ENCODE measurements at regions not wholly inside any gene's neighbourhood (a gene's known extent, or its start where the extent isn't known, plus 50 kb on each side); places are given as distances from the start of the nearest gene placed in this dataset.
"Not testable (repeated sequence)": the region's sequence is repeated elsewhere in the genome, so short reads cannot be mapped to it uniquely, and the experiment has no call there.

DNA sequence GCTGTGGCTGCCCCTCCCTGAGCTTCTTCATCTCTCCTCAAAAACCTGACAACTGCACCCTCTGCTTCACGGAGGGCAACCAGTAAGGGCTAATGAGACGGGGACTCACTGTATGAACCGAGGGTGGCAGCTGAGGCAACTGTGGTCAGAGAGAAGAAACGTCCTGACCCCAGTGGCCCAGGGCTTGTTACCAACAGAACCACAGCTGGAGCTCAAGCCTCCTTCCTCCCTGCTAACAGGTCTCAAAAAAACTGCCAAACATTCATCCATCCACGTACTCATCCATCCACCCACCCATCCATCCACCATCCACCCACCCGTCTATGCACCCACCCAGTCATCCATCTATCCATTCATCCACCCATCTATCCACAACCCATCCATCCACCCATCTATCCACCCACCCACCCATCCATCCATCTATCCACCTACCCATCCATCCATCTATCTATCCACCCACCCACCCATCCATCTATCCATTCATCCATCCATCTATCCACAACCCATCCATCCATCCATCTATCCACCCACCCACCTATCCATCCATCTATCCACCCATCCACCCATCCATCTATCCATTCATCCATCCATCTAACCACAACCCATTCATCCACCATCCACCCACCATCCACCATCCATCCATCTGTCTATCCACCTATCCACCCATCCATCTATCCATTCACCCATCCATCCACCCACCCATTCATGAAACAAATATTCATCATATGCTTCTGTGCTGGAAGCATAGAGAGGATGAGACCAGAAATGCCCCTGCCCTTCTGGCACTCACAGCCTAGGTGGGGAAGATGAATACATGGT, 111.7 kb downstream of the PDGFA start:
- DNase-seq = no peak

GRCh38 chr7:408751-409311, 110.8 kb downstream of the PDGFA start:
- no peak for DNase-seq

GRCh38 chr7:409339-410281, 110.0 kb downstream of the PDGFA start:
- peak in 1 of 56 donors; percentile 18 for DNase-seq

- DNase-seq = no peak
Observed at GRCh38 chr7:410395-410910, 109.2 kb downstream of the PDGFA start.

- DNase-seq = not testable (repeated sequence)
Observed at GRCh38 chr7:411116-411515, 108.5 kb downstream of the PDGFA start.

GRCh38 chr7:411677-412312, 107.9 kb downstream of the PDGFA start:
- DNase-seq = no peak

GRCh38 chr7:412313-412710, 107.3 kb downstream of the PDGFA start:
- no peak for DNase-seq

DNA sequence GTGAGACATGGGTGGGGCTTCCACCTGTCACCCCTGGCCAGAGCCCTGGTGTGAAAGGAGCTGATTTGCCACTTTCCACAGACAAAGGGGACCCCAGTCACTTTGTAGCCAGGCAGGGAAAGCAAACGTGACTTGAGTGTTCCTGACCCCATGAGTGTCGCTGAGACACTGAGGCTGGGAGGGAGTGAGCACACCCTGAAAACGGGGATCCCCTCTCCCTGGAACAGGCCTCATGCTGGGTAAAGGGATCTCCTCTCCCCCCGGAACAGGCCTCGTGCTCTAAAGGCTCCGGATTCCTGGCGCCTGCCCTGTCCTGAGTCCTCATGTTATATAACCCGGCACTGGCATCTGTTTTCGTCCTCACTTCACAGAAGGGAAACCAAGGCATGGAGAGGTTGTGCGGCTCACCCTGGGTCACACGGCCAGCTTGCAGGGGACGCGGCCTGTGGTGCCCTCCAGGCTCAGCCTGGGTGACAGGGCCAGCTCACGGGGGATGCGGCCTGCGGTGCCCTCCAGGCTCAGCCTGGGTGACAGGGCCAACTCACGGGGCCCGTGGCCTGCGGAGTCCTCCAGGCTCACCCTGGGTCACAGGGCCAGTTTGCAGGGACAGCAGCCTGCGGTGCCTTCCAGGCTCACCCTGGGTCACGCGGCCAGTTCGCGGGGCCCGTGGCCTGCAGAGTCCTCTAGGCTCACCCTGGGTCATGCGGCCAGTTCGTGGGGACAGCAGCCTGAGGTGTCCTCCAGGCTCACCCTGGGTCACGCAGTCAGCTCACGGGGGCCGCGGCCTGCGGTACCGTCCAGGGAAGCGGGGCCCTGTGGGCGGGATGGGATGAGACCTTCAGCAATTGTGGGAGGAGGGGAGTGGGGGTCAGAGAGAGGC, 104.7 kb downstream of the PDGFA start:
- DNase-seq = no peak

DNA sequence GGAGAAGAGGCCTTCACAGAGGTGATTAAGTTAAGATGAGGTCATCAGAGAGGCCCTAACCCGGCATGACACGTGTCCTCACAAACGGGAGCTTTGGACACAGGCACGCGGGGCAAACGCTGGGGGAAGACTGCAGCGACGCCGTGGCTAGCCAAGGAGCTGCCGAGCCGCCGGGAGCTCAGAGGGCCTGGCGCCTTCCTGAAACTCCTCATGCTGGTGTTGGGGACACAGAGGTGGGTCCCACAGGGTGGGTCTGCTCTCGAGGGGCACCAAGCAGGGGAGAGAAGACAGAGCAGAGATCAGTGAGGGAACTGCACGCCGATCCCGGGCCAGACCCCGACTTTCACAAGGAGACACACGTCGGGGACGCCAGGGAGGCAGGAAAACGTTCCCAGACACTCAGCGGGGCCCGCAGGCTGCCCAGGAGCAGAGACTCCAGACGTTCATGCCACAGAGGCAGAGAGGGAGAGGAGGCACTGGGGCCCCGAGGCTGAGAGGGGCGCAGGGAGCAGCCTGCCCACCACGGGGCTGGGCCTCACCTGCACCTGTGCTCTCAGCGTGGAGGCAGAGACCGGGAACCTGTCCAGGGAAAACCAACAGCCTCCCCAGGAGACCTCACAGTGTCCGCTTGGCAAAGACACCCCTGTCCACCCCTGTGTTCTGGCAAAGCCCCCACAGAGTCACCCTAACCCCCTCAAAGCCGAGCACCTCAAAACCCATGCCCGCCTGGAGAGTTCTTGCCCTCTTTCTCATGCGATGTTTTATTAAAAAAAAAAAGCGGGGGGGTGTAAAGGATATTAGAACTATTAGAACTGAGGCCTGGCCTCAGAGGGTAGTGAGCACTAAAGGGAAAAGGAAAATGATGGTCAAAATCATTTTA, 103.8 kb downstream of the PDGFA start:
- DNase-seq = no peak

- DNase-seq = no peak
Observed at GRCh38 chr7:416761-417624, 102.7 kb downstream of the PDGFA start.

DNA sequence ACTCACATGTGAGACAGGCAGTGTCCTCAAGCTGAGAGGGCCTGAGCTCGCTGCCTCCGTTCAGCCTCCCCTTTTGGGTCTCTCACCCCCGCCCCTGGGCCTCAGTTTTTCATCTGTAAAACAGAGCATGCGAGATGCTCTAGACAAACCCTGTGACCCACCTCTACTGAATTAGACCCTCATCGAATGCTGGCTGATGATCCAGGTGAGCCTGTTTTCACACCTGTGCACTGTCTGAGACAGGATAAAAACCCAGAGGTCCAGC, 102.1 kb downstream of the PDGFA start:
- no peak for DNase-seq

DNA sequence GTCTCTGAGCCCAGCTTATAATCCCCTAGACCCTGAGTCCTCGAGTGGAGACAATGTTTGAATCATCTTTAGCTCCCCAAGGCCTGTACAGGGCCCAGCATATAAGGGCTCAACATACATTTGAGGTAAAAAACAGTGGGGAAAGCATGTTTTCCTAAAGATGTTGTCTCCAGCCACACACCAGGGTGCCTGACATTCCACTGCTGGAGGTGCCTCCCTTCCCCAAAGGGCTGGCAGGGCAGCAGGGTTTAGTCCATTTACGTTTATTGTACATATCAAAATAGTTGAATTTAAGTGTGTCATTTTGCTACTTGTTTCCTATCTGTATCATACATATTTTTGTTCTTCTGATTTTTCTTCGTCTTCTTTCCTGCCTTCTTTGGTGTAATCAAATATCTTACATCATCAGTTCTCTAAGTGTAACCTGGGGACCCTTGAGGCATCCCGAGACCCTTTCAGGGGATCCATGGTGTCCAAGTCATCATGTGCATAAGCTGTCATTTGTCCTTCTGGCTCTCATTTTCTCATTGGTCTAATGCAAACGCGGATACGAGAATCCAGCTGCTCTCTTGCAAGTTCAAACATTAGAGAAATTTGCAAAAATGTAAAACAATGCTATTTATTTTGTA, 101.6 kb downstream of the PDGFA start:
- DNase-seq = no peak

- DNase-seq = peak in 32 of 56 donors; percentile 8 to 76 (median 42)
Observed at GRCh38 chr7:418636-419280, 100.9 kb downstream of the PDGFA start.

- DNase-seq = no peak
Observed at GRCh38 chr7:420142-421093, 99.2 kb downstream of the PDGFA start.

DNA sequence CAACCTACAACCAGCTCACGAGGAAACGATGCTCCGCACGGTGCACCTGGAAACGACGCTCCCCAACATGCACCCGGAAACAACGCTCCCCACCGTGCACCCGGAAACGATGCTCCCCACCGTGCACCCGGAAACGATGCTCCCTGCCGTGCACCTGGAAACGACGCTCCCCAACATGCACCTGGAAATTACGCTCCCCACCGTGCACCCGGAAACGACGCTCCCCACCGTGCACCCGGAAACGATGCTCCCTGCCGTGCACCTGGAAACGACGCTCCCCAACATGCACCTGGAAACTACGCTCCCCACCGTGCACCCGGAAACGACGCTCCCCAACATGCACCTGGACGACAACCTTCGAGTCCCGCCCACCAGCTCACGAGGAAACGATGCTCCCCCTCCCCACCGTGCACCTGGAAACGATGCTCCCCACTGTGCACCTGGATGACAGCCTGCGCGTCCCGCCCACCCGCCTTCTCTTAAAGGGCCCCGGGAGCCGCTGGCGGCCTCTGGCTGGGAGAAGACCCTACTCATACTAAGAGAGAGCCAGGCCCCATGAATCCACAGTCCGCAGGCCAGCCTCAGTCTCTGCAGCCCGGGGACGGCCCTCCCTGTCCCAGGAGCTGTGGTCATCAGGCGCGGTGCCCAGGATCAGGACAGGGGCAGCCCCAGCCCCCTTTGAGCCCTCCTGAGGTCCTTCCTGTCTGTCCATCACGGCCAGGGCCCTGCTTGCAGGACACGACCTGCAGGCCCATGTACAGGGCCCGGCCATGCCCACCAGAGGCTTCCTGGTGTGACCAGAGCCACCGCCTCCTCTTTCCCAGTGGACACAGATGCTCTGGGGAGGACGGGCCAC, 98.3 kb downstream of the PDGFA start:
- DNase-seq = no peak

Data from amygdala (tissue), 56 donors.